Endothelial cell of umbilical vein (primary cell): ENCODE measurements at regions not wholly inside any gene's neighbourhood (a gene's known extent, or its start where the extent isn't known, plus 50 kb on each side); places are given as distances from the start of the nearest gene placed in this dataset.

Source experiments
- BruUV-seq: library from RNA; stranded (reverse); fragments of 400-500 nt; replicated peaks from 2 replicates; lab custom pipeline; 2021; lab: Mats Ljungman, UMichigan
- CTCF ChIA-PET: fragments of 300-600, 350-600 bp; sonication (Branson Sonifier 250); formaldehyde crosslinking; loops from one replicate; lab custom pipeline; 2021; ENCODE audit warnings: antibody characterized with exemption, inconsistent platforms; lab: Charles Lee
- POLR2A ChIA-PET: fragments of 300-600, 350-600 bp; sonication (Branson Sonifier 250); formaldehyde crosslinking; loops from one replicate; lab custom pipeline; 2021; ENCODE audit warnings: antibody characterized with exemption, inconsistent platforms; lab: Charles Lee
- DNase-seq: peaks from one replicate; pipeline ENCODE4 v3.0.0-alpha.2; 2011; ENCODE audit warnings: low read depth, low spot score
- FAIRE-seq: peaks from 2 replicates; lab custom pipeline; 2011; peaks lifted over from hg19 to GRCh38; lab: Jason Lieb, UNC
- H2AFZ ChIP-seq: 2 replicates; pipeline ENCODE4 v1.6.0; 2012; ENCODE audit warnings: low read depth, low read length, control low read depth, inconsistent platforms
- H3K27ac ChIP-seq: 2 replicates; pipeline ENCODE4 v1.5.1; 2011; ENCODE audit warnings: low read depth, mild to moderate bottlenecking, control low read depth, low read length, moderate library complexity; ENCODE audit not compliant: insufficient read depth
- H3K27me3 ChIP-seq, 2 experiments: 2 replicates each; pipeline versions ENCODE4 v1.6.0 to v1.6.1; 2011; ENCODE audit warnings: low read length in 2 of 2, mixed read lengths in 1 of 2; ENCODE audit not compliant: control insufficient read depth in 2 of 2, insufficient read depth in 2 of 2
- H3K36me3 ChIP-seq, 2 experiments: 2 replicates in 1 of 2; 3 replicates in 1 of 2; pipeline ENCODE4 v1.5.1; 2011; ENCODE audit warnings: low read length in 2 of 2, mild to moderate bottlenecking in 1 of 2, moderate library complexity in 1 of 2; ENCODE audit not compliant: control insufficient read depth in 2 of 2, insufficient read depth in 2 of 2; ENCODE audit errors: extremely low read depth in 1 of 2
- H3K4me1 ChIP-seq: 3 replicates; pipeline ENCODE4 v1.5.1; 2011; ENCODE audit warnings: mild to moderate bottlenecking, low read length; ENCODE audit not compliant: control insufficient read depth, insufficient read depth; ENCODE audit errors: extremely low read depth
- H3K4me2 ChIP-seq: 2 replicates; pipeline ENCODE4 v1.6.1; 2011; ENCODE audit warnings: low read length, control low read depth, mixed read lengths; ENCODE audit not compliant: insufficient read depth
- H3K4me3 ChIP-seq, 3 experiments: fragments of 200-600 bp in 1 of 3; sonication (generic), shearing (Covaris generic) in 1 of 3; replicated peaks in 1 of 3; 2 replicates each; pipeline ENCODE4 v1.5.1; 2011 to 2016; ENCODE audit warnings: control low read depth in 3 of 3, low read length in 3 of 3, mild to moderate bottlenecking in 2 of 3, inconsistent platforms in 1 of 3, low read depth in 1 of 3, moderate library complexity in 1 of 3; ENCODE audit not compliant: insufficient read depth in 1 of 3
- H3K79me2 ChIP-seq: 2 replicates; pipeline ENCODE4 v1.6.0; 2012; ENCODE audit warnings: low read length, inconsistent platforms; ENCODE audit not compliant: control insufficient read depth, insufficient read depth
- H3K9ac ChIP-seq: replicated peaks from 2 replicates; pipeline ENCODE3; 2011; ENCODE audit warnings: low read length, control low read depth; ENCODE audit not compliant: insufficient read depth; ENCODE audit errors: extremely low read depth
- H3K9me1 ChIP-seq: replicated peaks from 3 replicates; pipeline ENCODE4 v1.6.0; 2011; ENCODE audit warnings: mild to moderate bottlenecking, low read length; ENCODE audit not compliant: control insufficient read depth, insufficient read depth; ENCODE audit errors: extremely low read depth
- H3K9me3 ChIP-seq: replicated peaks from 2 replicates; pipeline ENCODE4 v1.5.1; 2012; ENCODE audit warnings: low read length, inconsistent platforms; ENCODE audit not compliant: control insufficient read depth, insufficient read depth
- H4K20me1 ChIP-seq: replicated peaks from 2 replicates; pipeline ENCODE3; 2011; ENCODE audit warnings: mild to moderate bottlenecking, low read length; ENCODE audit not compliant: control insufficient read depth, insufficient read depth; ENCODE audit errors: extremely low read depth
- JUN ChIP-seq: IDR thresholded peaks from 2 replicates; pipeline ENCODE4 v1.6.1; 2011; ENCODE audit warnings: borderline replicate concordance, low read depth; ENCODE audit not compliant: insufficient read length, insufficient read depth
- MYC ChIP-seq: IDR thresholded peaks from one replicate; pipeline ENCODE4 v1.6.1; 2011; ENCODE audit warnings: mild to moderate bottlenecking, low read depth, low read length
- POLR2A ChIP-seq: IDR thresholded peaks from 2 replicates; pipeline ENCODE4 v1.6.1; 2012; ENCODE audit warnings: low read depth, mild to moderate bottlenecking, control low read depth, low read length
- dilution Hi-C: fragments of 300-500 bp; cut with MboI; formaldehyde crosslinking; loops from one replicate; pipeline ENCODE4 v1.15.0; 2019; ENCODE audit warnings: low sequenced_read_pairs; ENCODE audit not compliant: extremely low pct_ligation_motif_present
- intact Hi-C: fragments of 100-400 bp; cut with micrococcal nuclease; formaldehyde crosslinking; loops from one replicate; pipeline ENCODE4 v1.10.0; 2022
- TF ChIP-seq, protein P1 (sequence below), 2 donors: IDR thresholded peaks; 1 replicate in 1 of 2; 2 replicates in 1 of 2; pipeline ENCODE4 v1.5.1; 2011; ENCODE audit warnings: low read length in 2 of 2, mild to moderate bottlenecking in 2 of 2, moderate library complexity in 2 of 2, control low read depth in 1 of 2, inconsistent platforms in 1 of 2, low read depth in 1 of 2; ENCODE audit not compliant: insufficient read depth in 1 of 2; ENCODE audit errors: extremely low read depth in 1 of 2
- TF ChIP-seq, protein P2 (sequence below): IDR thresholded peaks from 2 replicates; pipeline ENCODE4 v1.6.1; 2011; ENCODE audit not compliant: insufficient read depth, insufficient read length

DNA sequence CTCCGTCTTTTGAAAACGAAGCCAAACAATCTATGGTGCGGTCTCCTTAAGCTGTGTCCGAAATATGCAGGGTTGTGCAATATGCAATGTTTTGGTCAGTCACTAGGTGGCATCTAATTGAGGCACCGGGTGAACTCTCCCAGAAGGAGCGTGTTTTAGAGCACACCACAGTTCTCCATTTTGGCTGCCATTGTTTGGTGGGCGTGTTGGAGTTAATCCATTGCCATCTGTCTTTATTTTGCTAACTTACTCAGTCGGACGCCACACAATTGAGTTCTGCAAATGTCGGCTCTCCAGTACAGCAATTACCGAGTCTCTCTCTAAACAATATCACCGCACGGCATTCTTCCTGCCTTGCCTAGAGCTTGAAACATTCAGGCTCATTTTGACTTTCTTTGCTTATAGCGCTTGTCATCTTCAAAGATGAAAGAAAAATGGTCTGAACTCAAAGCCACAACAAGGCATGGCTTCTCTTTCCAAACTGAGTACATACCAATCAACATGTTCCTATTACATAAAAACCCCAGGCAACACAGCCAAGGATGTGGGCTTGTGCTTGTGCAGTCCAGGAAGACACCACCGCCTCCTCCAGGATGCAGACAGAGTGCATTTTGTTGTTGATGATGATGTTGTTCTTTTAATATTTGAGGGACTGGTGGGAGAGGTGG, 182.0 kb upstream of the SERP2 start:
- Histone ChIP-seq H3K4me1 (no peaks in the 10 kb centered on the region), H4K20me1 (no peaks in the 10 kb centered on the region), H3K36me3 (no peaks in the 10 kb centered on the region), H3K4me2 (no peak overlapping the region), H3K4me3 (no peak overlapping the region), H3K27me3 (no peaks in the 10 kb centered on the region), H2AFZ (peak overlapping the region; percentile 10), H3K9me1 (no peaks in the 10 kb centered on the region), H3K9ac (no peak overlapping the region), H3K9me3 (no peaks in the 10 kb centered on the region), H3K27ac (no peak overlapping the region), H3K79me2 (no peaks in the 10 kb centered on the region)
- FAIRE-seq (peak; percentile 91), DNase-seq (peak; percentile 71)
- BruUV-seq: no TSS peak
- intact Hi-C loops: loop anchor here (1.0 to 5.0 kb wide), 8 partner anchors 52 to 285 kb away; no protein-coding TSS in a partner anchor
- dilution Hi-C loops: no loop called here
- POLR2A ChIA-PET: interaction anchor here (1.2 to 3.1 kb wide), 2 partner anchors 244 to 245 kb away, joined by 5 to 15 read pairs; no protein-coding TSS in a partner anchor
- TF ChIP-seq MYC: no peak
- TF ChIP-seq, protein P1, sequence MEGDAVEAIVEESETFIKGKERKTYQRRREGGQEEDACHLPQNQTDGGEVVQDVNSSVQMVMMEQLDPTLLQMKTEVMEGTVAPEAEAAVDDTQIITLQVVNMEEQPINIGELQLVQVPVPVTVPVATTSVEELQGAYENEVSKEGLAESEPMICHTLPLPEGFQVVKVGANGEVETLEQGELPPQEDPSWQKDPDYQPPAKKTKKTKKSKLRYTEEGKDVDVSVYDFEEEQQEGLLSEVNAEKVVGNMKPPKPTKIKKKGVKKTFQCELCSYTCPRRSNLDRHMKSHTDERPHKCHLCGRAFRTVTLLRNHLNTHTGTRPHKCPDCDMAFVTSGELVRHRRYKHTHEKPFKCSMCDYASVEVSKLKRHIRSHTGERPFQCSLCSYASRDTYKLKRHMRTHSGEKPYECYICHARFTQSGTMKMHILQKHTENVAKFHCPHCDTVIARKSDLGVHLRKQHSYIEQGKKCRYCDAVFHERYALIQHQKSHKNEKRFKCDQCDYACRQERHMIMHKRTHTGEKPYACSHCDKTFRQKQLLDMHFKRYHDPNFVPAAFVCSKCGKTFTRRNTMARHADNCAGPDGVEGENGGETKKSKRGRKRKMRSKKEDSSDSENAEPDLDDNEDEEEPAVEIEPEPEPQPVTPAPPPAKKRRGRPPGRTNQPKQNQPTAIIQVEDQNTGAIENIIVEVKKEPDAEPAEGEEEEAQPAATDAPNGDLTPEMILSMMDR (IDR thresholded peaks at IDR 0.05; ENCODE audit: extremely low read depth in 1 of 2, insufficient read depth in 1 of 2, low read depth in 1 of 2, low read length in 2 of 2): peak; percentile 46 to 71
- TF ChIP-seq JUN: no peak
- TF ChIP-seq, protein P2, sequence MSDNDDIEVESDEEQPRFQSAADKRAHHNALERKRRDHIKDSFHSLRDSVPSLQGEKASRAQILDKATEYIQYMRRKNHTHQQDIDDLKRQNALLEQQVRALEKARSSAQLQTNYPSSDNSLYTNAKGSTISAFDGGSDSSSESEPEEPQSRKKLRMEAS: no peak
- no peak for TF ChIP-seq POLR2A
- CTCF ChIA-PET: interaction anchor here (0.6 to 3.9 kb wide), 37 partner anchors 9 to 287 kb away, joined by 3 to 121 read pairs (median 4); no protein-coding TSS in a partner anchor
